HepG2 (cell line): ENCODE measurements at regions not wholly inside any gene's neighbourhood (a gene's known extent, or its start where the extent isn't known, plus 50 kb on each side); places are given as distances from the start of the nearest gene placed in this dataset.

Experiments used
- ATAC-seq: fragments of 200-7000 bp; cut with Tn5 transposase; 3 replicates; pipeline ENCODE4 v1.9.1; 2020; ENCODE audit warnings: mild to moderate bottlenecking, moderate library complexity
- BruUV-seq: library from RNA; stranded (reverse); fragments of 400-500 nt; replicated peaks from 2 replicates; lab custom pipeline; 2021; lab: Mats Ljungman, UMichigan
- CTCF ChIA-PET: fragments of 300-600 bp; formaldehyde crosslinking; extraction: SDS; loops from one replicate; lab custom pipeline; 2021; ENCODE audit warnings: low total read pairs, inconsistent platforms, low intra/inter-chr PET ratio; lab: Yijun Ruan, JAX
- POLR2A ChIA-PET: fragments of 350-600 bp; sonication (Branson Sonifier 250); formaldehyde crosslinking; loops from one replicate; lab custom pipeline; 2020; ENCODE audit warnings: antibody characterized with exemption, inconsistent platforms; lab: Yijun Ruan, JAX
- DNase-seq: peaks from one replicate; pipeline ENCODE4 v3.0.0-alpha.2; 2015; ENCODE audit warnings: low spot score
- FAIRE-seq: peaks from 3 replicates; lab custom pipeline; 2011; peaks lifted over from hg19 to GRCh38; lab: Jason Lieb, UNC
- H2AFZ ChIP-seq: one replicate; pipeline ENCODE4 v1.6.1; 2011; ENCODE audit warnings: low read length, inconsistent platforms
- H3K27ac ChIP-seq: fragments of 300-600 bp; 3 replicates; pipeline ENCODE4 v1.8.0; 2011; ENCODE audit warnings: mixed run types, mild to moderate bottlenecking, mixed read lengths, low read length, inconsistent platforms; ENCODE audit not compliant: insufficient read depth; ENCODE audit errors: extremely low read length
- H3K27me3 ChIP-seq, 2 experiments: fragments of 200-600 bp in 1 of 2; 2 replicates in 1 of 2; 3 replicates in 1 of 2; pipeline versions ENCODE4 v1.6.0 to v1.8.0; 2011; ENCODE audit warnings: low read length in 2 of 2, mild to moderate bottlenecking in 2 of 2, moderate library complexity in 2 of 2, inconsistent platforms in 1 of 2; ENCODE audit not compliant: insufficient read depth in 2 of 2, control insufficient read depth in 1 of 2
- H3K36me3 ChIP-seq, 2 experiments: fragments of 200-600 bp in 1 of 2; replicated peaks in 1 of 2; 2 replicates in 1 of 2; 3 replicates in 1 of 2; pipeline versions ENCODE4 v1.5.1 to v1.8.0; 2011; ENCODE audit warnings: low read length in 2 of 2, inconsistent platforms in 1 of 2; ENCODE audit not compliant: insufficient read depth in 2 of 2, control insufficient read depth in 1 of 2
- H3K4me1 ChIP-seq: 2 replicates; pipeline ENCODE4 v1.5.1; 2012; ENCODE audit warnings: low read length, inconsistent platforms; ENCODE audit not compliant: insufficient read depth
- H3K4me2 ChIP-seq: 2 replicates; pipeline ENCODE4 v1.6.0; 2011; ENCODE audit warnings: low read depth, low read length, inconsistent platforms
- H3K4me3 ChIP-seq, 3 experiments: fragments of 200-600 bp in 1 of 3; sonication (generic), shearing (Covaris generic) in 1 of 3; replicated peaks in 1 of 3; 2 replicates each; pipeline ENCODE4 v1.5.1; 2011 to 2016; ENCODE audit warnings: low read length in 3 of 3, inconsistent platforms in 2 of 3, low read depth in 2 of 3, mild to moderate bottlenecking in 2 of 3, control low read depth in 1 of 3, mixed read lengths in 1 of 3; ENCODE audit not compliant: insufficient read depth in 1 of 3
- H3K79me2 ChIP-seq: one replicate; pipeline ENCODE4 v1.6.1; 2011; ENCODE audit warnings: low read length, inconsistent platforms; ENCODE audit not compliant: insufficient read depth
- H3K9ac ChIP-seq: 2 replicates; pipeline ENCODE4 v1.6.0; 2011; ENCODE audit warnings: mild to moderate bottlenecking, low read depth, low read length, inconsistent platforms; ENCODE audit not compliant: insufficient read depth
- H3K9me3 ChIP-seq: 2 replicates; pipeline ENCODE4 v1.5.1; 2012; ENCODE audit warnings: mild to moderate bottlenecking, low read length
- H4K20me1 ChIP-seq: 2 replicates; pipeline ENCODE4 v1.6.0; 2011; ENCODE audit warnings: inconsistent platforms, mild to moderate bottlenecking, low read length, moderate library complexity; ENCODE audit not compliant: insufficient read depth
- ATM ChIP-seq: fragments of 450-650 bp; IDR thresholded peaks from 2 replicates; pipeline ENCODE4 v1.7.1; 2017; ENCODE audit warnings: mild to moderate bottlenecking, borderline replicate concordance
- CEBPG ChIP-seq: IDR thresholded peaks from 2 replicates; pipeline ENCODE4 v1.6.1; 2016
- CREB1 ChIP-seq, 2 experiments: fragments of 450-650 bp in 1 of 2; IDR thresholded peaks; 2 replicates each; pipeline ENCODE4 v1.6.1; 2016 to 2017; ENCODE audit warnings: control low read depth in 1 of 2, mild to moderate bottlenecking in 1 of 2, missing compliant biosample characterization in 1 of 2, missing genetic modification characterization in 1 of 2
- HDAC6 ChIP-seq: fragments of 200-600 bp; sonication (generic); IDR thresholded peaks from 2 replicates; pipeline ENCODE4 v1.7.0; 2017; ENCODE audit warnings: mild to moderate bottlenecking, antibody characterized with exemption, low read length, low read depth
- KLF11 ChIP-seq: IDR thresholded peaks from 2 replicates; pipeline ENCODE4 v1.6.1; 2016; ENCODE audit warnings: missing compliant biosample characterization
- MATR3 ChIP-seq: sonication (generic); formaldehyde crosslinking; IDR thresholded peaks from 2 replicates; pipeline ENCODE4 v1.4.0; 2020; ENCODE audit warnings: missing genetic modification reagents
- MBD4 ChIP-seq: IDR thresholded peaks from 2 replicates; pipeline ENCODE4 v1.6.1; 2012; ENCODE audit warnings: low read length, inconsistent platforms, borderline replicate concordance
- MYNN ChIP-seq: sonication (generic); formaldehyde crosslinking; IDR thresholded peaks from 2 replicates; pipeline ENCODE4 v1.4.0; 2020; ENCODE audit warnings: mild to moderate bottlenecking, low read depth, missing genetic modification reagents
- REXO4 ChIP-seq: sonication (generic); formaldehyde crosslinking; IDR thresholded peaks from 2 replicates; pipeline ENCODE4 v1.8.0; 2022; ENCODE audit warnings: missing genetic modification reagents, mild to moderate bottlenecking, borderline replicate concordance
- TCF12 ChIP-seq, 2 experiments: fragments of 450-650 bp in 1 of 2; sonication (generic) in 1 of 2; formaldehyde crosslinking in 1 of 2; IDR thresholded peaks; 2 replicates each; pipeline versions ENCODE4 v1.6.1 to v1.8.0; 2017 to 2022; ENCODE audit warnings: antibody characterized with exemption in 1 of 2, mild to moderate bottlenecking in 1 of 2, missing genetic modification reagents in 1 of 2, moderate library complexity in 1 of 2
- U2AF1 ChIP-seq: fragments of 200-400 bp; formaldehyde crosslinking; optimal IDR thresholded peaks from 2 replicates; pipeline ENCODE3; 2017; ENCODE audit warnings: mild to moderate bottlenecking, low read depth, low read length
- ZFP62 ChIP-seq: sonication (generic); formaldehyde crosslinking; IDR thresholded peaks from 2 replicates; pipeline ENCODE4 v1.4.0; 2020; ENCODE audit warnings: missing genetic modification reagents
- ZIK1 ChIP-seq: sonication (generic); formaldehyde crosslinking; IDR thresholded peaks from 2 replicates; pipeline ENCODE4 v1.5.0; 2020; ENCODE audit warnings: mild to moderate bottlenecking, low read depth, missing genetic modification reagents, borderline replicate concordance
- ZNF24 ChIP-seq: fragments of 450-650 bp; IDR thresholded peaks from 2 replicates; pipeline ENCODE4 v1.6.1; 2017; ENCODE audit warnings: antibody characterized with exemption, mild to moderate bottlenecking
- ZNF484 ChIP-seq: sonication (generic); formaldehyde crosslinking; IDR thresholded peaks from 2 replicates; pipeline ENCODE4 v1.5.1; 2020; ENCODE audit warnings: mild to moderate bottlenecking, low read depth, missing genetic modification reagents, borderline replicate concordance
- ZSCAN31 ChIP-seq: sonication (generic); formaldehyde crosslinking; IDR thresholded peaks from 2 replicates; pipeline ENCODE4 v1.5.0; 2020; ENCODE audit warnings: low read depth, mild to moderate bottlenecking, missing genetic modification reagents
- WGBS: methylation state at CpG from one replicate; pipeline ENCODE4 v1.1.6; 2017; ENCODE audit warnings: low lambda C conversion rate; 5-methylcytosine and 5-hydroxymethylcytosine counted together
- in situ Hi-C: cut with HindIII; loops from 2 replicates; pipeline ENCODE4 v1.10.0; 2017; ENCODE audit warnings: low pct_unique_long_range_greater_than_20kb; ENCODE audit not compliant: extremely low pct_ligation_motif_present
- intact Hi-C: fragments of 100-400 bp; cut with micrococcal nuclease; formaldehyde crosslinking; loops from one replicate; pipeline ENCODE4 v1.10.0; 2022; ENCODE audit not compliant: unreplicated experiment
- TF ChIP-seq, protein P1 (sequence below): sonication (generic); formaldehyde crosslinking; IDR thresholded peaks from 2 replicates; pipeline ENCODE4 v1.5.1; 2020; ENCODE audit warnings: mild to moderate bottlenecking, missing genetic modification reagents, borderline replicate concordance

DNA sequence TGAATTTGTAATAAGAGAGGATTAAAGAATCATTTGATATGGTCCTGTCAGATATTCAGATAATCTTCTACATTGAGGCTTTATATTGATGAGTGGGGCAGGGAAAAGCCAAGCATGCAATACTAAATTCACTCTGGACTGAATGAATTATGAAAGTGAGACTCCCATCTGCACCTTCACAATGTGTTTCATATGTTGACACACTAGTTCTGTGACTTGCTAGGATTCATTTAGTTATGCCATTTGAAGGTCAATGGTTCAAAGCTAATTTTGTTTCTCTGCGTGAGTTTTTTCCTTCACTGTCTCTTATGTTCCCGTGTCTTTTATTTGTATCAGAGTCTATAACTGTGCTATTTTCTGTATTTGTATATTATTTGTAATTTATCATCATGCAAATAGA, 1332.5 kb downstream of the KCNT2 start:
- ChIA-PET POLR2A (no interaction called here), CTCF (no interaction called here)
- H3K4me1 ChIP-seq = no peaks in the 10 kb centered on the region
- intact Hi-C loops = no loop called here
- no peaks in the 10 kb centered on the region for H3K27me3 ChIP-seq
- in situ Hi-C loops = no loop called here
- H3K9me3 ChIP-seq = no peaks in the 10 kb centered on the region
- no peak overlapping the region for H3K4me3 ChIP-seq
- H3K9ac ChIP-seq = no peak overlapping the region
- no peak for FAIRE-seq
- no peak overlapping the region for H3K4me2 ChIP-seq
- TF ChIP-seq ZFP62 (CRISPR knock-in tag) (no peak), KLF11 (CRISPR knock-in tag) (no peak), MYNN (no peak), ZNF24 (no peak), CREB1 (IDR thresholded peaks at IDR 0.05) (no peak), CREB1 (CRISPR knock-in tag; IDR thresholded peaks at IDR 0.05) (no peak), ATM (no peak), REXO4 (CRISPR knock-in tag) (no peak), ZSCAN31 (CRISPR knock-in tag) (no peak), U2AF1 (no peak), MATR3 (no peak), CEBPG (CRISPR knock-in tag) (no peak), ZIK1 (CRISPR knock-in tag) (no peak), ZNF484 (no peak), TCF12 (IDR thresholded peaks at IDR 0.05) (no peak), TCF12 (CRISPR knock-in tag; IDR thresholded peaks at IDR 0.05) (no peak), MBD4 (no peak), HDAC6 (no peak)
- TF ChIP-seq, protein P1, sequence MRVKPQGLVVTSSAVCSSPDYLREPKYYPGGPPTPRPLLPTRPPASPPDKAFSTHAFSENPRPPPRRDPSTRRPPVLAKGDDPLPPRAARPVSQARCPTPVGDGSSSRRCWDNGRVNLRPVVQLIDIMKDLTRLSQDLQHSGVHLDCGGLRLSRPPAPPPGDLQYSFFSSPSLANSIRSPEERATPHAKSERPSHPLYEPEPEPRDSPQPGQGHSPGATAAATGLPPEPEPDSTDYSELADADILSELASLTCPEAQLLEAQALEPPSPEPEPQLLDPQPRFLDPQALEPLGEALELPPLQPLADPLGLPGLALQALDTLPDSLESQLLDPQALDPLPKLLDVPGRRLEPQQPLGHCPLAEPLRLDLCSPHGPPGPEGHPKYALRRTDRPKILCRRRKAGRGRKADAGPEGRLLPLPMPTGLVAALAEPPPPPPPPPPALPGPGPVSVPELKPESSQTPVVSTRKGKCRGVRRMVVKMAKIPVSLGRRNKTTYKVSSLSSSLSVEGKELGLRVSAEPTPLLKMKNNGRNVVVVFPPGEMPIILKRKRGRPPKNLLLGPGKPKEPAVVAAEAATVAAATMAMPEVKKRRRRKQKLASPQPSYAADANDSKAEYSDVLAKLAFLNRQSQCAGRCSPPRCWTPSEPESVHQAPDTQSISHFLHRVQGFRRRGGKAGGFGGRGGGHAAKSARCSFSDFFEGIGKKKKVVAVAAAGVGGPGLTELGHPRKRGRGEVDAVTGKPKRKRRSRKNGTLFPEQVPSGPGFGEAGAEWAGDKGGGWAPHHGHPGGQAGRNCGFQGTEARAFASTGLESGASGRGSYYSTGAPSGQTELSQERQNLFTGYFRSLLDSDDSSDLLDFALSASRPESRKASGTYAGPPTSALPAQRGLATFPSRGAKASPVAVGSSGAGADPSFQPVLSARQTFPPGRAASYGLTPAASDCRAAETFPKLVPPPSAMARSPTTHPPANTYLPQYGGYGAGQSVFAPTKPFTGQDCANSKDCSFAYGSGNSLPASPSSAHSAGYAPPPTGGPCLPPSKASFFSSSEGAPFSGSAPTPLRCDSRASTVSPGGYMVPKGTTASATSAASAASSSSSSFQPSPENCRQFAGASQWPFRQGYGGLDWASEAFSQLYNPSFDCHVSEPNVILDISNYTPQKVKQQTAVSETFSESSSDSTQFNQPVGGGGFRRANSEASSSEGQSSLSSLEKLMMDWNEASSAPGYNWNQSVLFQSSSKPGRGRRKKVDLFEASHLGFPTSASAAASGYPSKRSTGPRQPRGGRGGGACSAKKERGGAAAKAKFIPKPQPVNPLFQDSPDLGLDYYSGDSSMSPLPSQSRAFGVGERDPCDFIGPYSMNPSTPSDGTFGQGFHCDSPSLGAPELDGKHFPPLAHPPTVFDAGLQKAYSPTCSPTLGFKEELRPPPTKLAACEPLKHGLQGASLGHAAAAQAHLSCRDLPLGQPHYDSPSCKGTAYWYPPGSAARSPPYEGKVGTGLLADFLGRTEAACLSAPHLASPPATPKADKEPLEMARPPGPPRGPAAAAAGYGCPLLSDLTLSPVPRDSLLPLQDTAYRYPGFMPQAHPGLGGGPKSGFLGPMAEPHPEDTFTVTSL (CRISPR knock-in tag) = no peak
- H3K27ac ChIP-seq = no peak overlapping the region
- no peak overlapping the region for H2AFZ ChIP-seq
- WGBS = 23% methylated on average over 2 of the region's 2 CpGs
- ATAC-seq = no peak
- no TSS peak for BruUV-seq
- no peak for DNase-seq
- no peaks in the 10 kb centered on the region for H4K20me1 ChIP-seq
- no peaks in the 10 kb centered on the region for H3K36me3 ChIP-seq
- H3K79me2 ChIP-seq = no peaks in the 10 kb centered on the region
